ENCODE measurements at regions not wholly inside any gene's neighbourhood (a gene's known extent, or its start where the extent isn't known, plus 50 kb on each side); places are given as distances from the start of the nearest gene placed in this dataset.

GRCh38 chr4:1509366-1509765, 103.1 kb upstream of the NKX1-1 start:
- Histone ChIP-seq H2AFZ (ENCODE audit: low read length) (no peak overlapping the region), H3K27ac (ENCODE audit: low read depth, low read length, poor library complexity, severe bottlenecking) (no peak overlapping the region), H3K79me2 (ENCODE audit: insufficient read depth, low read depth, low read length) (no peaks in the 10 kb centered on the region), H4K20me1 (ENCODE audit: insufficient read depth, low read length) (no peaks in the 10 kb centered on the region), H3K9me3 (ENCODE audit: low read length) (no peaks in the 10 kb centered on the region), H3K36me3 (ENCODE audit: insufficient read depth, low read length) (no peaks in the 10 kb centered on the region), H3K4me1 (ENCODE audit: insufficient read depth, low read length, poor library complexity, severe bottlenecking) (no peaks in the 10 kb centered on the region), H3K4me3 (ENCODE audit: low read depth, low read length, poor library complexity, severe bottlenecking) (no peak overlapping the region), H3K4me2 (ENCODE audit: low read length) (no peak overlapping the region), H3K9me2 (ENCODE audit: insufficient read depth, low read length) (no peaks in the 10 kb centered on the region)
- no peak for DNase-seq (ENCODE audit: low spot score)
- TF ChIP-seq CTCF (conservative IDR thresholded peaks at IDR 0.05; ENCODE audit: low read length) (no peak), EZH2phosphoT487 (IDR thresholded peaks at IDR 0.05; ENCODE audit: borderline replicate concordance, low read depth, low read length) (no peak)
- ChIA-PET POLR2A (no interaction called here), CTCF (ENCODE audit: unreplicated experiment) (no interaction called here)
- no TSS peak for BruUV-seq (replicated peaks)
- intact Hi-C loops (cut with micrococcal nuclease; ENCODE audit: unreplicated experiment) = loop anchor here (5.0 kb wide), 1 partner anchor 87 kb away; no protein-coding TSS in a partner anchor

GRCh38 chr4:1508161-1509160, 102.2 kb upstream of the NKX1-1 start:
- no peak for DNase-seq (ENCODE audit: low spot score)
- no peak overlapping the region for H2AFZ ChIP-seq (ENCODE audit: low read length)
- H3K9me2 ChIP-seq (ENCODE audit: insufficient read depth, low read length) = no peaks in the 10 kb centered on the region
- TF ChIP-seq CTCF (conservative IDR thresholded peaks at IDR 0.05; ENCODE audit: low read length) (no peak), EZH2phosphoT487 (IDR thresholded peaks at IDR 0.05; ENCODE audit: borderline replicate concordance, low read depth, low read length) (no peak)
- H3K36me3 ChIP-seq (ENCODE audit: insufficient read depth, low read length) = no peaks in the 10 kb centered on the region
- H3K27ac ChIP-seq (ENCODE audit: low read depth, low read length, poor library complexity, severe bottlenecking) = no peak overlapping the region
- no TSS peak for BruUV-seq (replicated peaks)
- H4K20me1 ChIP-seq (ENCODE audit: insufficient read depth, low read length) = no peaks in the 10 kb centered on the region
- no peak overlapping the region for H3K4me3 ChIP-seq (ENCODE audit: low read depth, low read length, poor library complexity, severe bottlenecking)
- H3K4me1 ChIP-seq (ENCODE audit: insufficient read depth, low read length, poor library complexity, severe bottlenecking) = no peaks in the 10 kb centered on the region
- no peak overlapping the region for H3K4me2 ChIP-seq (ENCODE audit: low read length)
- intact Hi-C loops (cut with micrococcal nuclease; ENCODE audit: unreplicated experiment) = loop anchor here (5.0 kb wide), 1 partner anchor 86 kb away; no protein-coding TSS in a partner anchor
- ChIA-PET CTCF (ENCODE audit: unreplicated experiment) (no interaction called here), POLR2A (no interaction called here)
- H3K9me3 ChIP-seq (ENCODE audit: low read length) = no peaks in the 10 kb centered on the region
- no peaks in the 10 kb centered on the region for H3K79me2 ChIP-seq (ENCODE audit: insufficient read depth, low read depth, low read length)

Data from OCI-LY7 (cell line).